ENCODE measurements at regions not wholly inside any gene's neighbourhood (a gene's known extent, or its start where the extent isn't known, plus 50 kb on each side); places are given as distances from the start of the nearest gene placed in this dataset.

DNA sequence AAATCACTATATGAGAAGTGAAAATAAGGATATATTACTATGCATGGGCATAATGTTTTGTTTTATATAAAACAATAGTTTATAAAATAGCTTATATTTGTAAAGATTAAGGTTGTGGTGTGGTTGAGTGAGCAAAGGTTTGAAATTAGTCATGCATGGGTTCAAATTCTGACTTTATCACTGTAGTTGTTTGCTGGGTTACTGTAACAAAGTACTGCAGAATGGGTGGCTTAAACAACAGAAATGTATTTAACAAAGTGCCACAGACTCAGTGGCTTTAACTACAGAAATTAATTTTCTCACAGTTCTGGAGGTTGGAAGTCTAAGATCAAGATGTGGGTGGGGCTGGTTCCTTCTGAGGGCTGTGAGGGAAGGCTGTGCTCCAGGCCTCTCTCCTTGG, 184.8 kb upstream of the THRB start:
- Histone ChIP-seq H3K4me3 (replicated peaks; ENCODE audit: insufficient read depth, low read length) (no peak overlapping the region), H3K27me3 (ENCODE audit: insufficient read depth, poor library complexity, severe bottlenecking) (peaks cover 3% of the 10 kb centered on the region), H3K27ac (replicated peaks) (no peak overlapping the region)
- DNase-seq (ENCODE audit: low read depth in 1 of 2, low spot score in 1 of 2), result no peak
- TF ChIP-seq SPI1 (IDR thresholded peaks at IDR 0.05; ENCODE audit: borderline replicate concordance, low read depth) (no peak), GABPA (IDR thresholded peaks at IDR 0.05; ENCODE audit: low read depth) (no peak), POLR2AphosphoS5 (IDR thresholded peaks at IDR 0.05; ENCODE audit: low read depth) (no peak)
- TF ChIP-seq, protein P1, sequence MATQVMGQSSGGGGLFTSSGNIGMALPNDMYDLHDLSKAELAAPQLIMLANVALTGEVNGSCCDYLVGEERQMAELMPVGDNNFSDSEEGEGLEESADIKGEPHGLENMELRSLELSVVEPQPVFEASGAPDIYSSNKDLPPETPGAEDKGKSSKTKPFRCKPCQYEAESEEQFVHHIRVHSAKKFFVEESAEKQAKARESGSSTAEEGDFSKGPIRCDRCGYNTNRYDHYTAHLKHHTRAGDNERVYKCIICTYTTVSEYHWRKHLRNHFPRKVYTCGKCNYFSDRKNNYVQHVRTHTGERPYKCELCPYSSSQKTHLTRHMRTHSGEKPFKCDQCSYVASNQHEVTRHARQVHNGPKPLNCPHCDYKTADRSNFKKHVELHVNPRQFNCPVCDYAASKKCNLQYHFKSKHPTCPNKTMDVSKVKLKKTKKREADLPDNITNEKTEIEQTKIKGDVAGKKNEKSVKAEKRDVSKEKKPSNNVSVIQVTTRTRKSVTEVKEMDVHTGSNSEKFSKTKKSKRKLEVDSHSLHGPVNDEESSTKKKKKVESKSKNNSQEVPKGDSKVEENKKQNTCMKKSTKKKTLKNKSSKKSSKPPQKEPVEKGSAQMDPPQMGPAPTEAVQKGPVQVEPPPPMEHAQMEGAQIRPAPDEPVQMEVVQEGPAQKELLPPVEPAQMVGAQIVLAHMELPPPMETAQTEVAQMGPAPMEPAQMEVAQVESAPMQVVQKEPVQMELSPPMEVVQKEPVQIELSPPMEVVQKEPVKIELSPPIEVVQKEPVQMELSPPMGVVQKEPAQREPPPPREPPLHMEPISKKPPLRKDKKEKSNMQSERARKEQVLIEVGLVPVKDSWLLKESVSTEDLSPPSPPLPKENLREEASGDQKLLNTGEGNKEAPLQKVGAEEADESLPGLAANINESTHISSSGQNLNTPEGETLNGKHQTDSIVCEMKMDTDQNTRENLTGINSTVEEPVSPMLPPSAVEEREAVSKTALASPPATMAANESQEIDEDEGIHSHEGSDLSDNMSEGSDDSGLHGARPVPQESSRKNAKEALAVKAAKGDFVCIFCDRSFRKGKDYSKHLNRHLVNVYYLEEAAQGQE (IDR thresholded peaks at IDR 0.05; ENCODE audit: insufficient replicate concordance, low read depth), result no peak
- TF ChIP-seq, protein P2, sequence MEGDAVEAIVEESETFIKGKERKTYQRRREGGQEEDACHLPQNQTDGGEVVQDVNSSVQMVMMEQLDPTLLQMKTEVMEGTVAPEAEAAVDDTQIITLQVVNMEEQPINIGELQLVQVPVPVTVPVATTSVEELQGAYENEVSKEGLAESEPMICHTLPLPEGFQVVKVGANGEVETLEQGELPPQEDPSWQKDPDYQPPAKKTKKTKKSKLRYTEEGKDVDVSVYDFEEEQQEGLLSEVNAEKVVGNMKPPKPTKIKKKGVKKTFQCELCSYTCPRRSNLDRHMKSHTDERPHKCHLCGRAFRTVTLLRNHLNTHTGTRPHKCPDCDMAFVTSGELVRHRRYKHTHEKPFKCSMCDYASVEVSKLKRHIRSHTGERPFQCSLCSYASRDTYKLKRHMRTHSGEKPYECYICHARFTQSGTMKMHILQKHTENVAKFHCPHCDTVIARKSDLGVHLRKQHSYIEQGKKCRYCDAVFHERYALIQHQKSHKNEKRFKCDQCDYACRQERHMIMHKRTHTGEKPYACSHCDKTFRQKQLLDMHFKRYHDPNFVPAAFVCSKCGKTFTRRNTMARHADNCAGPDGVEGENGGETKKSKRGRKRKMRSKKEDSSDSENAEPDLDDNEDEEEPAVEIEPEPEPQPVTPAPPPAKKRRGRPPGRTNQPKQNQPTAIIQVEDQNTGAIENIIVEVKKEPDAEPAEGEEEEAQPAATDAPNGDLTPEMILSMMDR (IDR thresholded peaks at IDR 0.05; ENCODE audit: insufficient read depth, low read length), result no peak

DNA sequence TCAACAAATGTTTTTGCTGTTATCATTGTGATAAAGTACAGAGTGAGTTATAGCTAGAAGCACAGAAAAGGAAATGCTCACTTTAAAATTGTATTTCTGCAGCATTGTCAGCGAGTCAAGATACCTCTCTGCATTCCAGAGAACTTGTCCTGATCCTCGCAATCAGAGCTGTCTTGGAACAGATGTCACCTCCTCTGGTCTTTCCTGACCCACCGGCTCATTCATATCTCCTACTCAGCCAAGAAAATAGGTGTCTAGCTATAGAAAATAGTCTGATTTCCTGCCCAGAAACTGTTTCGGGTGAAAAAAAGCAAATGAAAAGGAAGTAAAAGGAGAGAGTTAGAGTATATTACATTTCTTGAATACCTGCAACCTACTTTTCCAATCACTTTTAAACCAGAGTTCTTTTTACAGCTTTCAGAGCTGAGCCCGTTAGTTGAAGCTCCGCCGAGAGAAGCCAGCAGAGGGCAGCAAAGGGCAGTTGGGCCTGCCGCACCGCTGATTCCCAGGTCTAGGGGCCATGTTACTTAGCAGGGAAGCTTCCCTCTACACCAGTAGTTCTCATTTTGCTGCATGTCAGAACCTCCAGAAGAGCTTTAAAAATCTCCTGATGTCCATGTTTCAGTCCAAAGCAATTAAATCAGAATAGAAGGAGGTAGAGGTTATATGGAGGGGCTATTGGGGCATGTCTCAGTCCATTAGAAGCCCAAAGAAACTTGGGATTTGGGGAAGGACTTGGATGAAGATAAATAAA, 185.7 kb upstream of the THRB start:
- H3K27me3 ChIP-seq (ENCODE audit: insufficient read depth, poor library complexity, severe bottlenecking), result peaks cover 3% of the 10 kb centered on the region
- TF ChIP-seq, protein P1 (IDR thresholded peaks at IDR 0.05; ENCODE audit: insufficient replicate concordance, low read depth), result no peak
- TF ChIP-seq, protein P2 (IDR thresholded peaks at IDR 0.05; ENCODE audit: insufficient read depth, low read length), result peak; percentile 71
- H3K27ac ChIP-seq (replicated peaks), result no peak overlapping the region
- DNase-seq (ENCODE audit: low read depth in 1 of 2, low spot score in 1 of 2), result peak; percentile 30 to 41
- no peak overlapping the region for H3K4me3 ChIP-seq (replicated peaks; ENCODE audit: insufficient read depth, low read length)

DNA sequence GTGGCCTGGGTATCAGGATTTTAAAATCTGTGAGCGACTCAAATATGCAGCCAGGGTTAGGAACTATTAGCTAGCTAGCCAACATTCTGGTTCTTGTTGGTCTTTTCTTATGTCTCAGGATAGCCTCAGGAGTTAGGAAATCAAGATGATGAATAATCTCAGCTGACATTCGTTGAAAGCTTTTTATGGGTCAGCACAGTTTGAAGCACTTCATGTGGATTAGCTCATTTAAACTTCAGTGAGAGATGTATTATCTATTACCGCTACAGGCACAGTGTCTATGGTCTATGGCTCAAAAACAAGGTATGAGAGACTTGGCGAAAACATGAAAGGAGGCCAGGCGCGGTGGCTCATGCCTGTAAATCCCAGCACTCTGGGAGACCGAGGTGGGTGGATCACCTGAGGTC, 187.5 kb upstream of the THRB start:
- peaks cover 3% of the 10 kb centered on the region for H3K27me3 ChIP-seq (ENCODE audit: insufficient read depth, poor library complexity, severe bottlenecking)
- TF ChIP-seq GABPA (IDR thresholded peaks at IDR 0.05; ENCODE audit: low read depth) (no peak), POLR2AphosphoS5 (IDR thresholded peaks at IDR 0.05; ENCODE audit: low read depth) (no peak), SPI1 (IDR thresholded peaks at IDR 0.05; ENCODE audit: borderline replicate concordance, low read depth) (no peak)
- TF ChIP-seq, protein P1 (IDR thresholded peaks at IDR 0.05; ENCODE audit: insufficient replicate concordance, low read depth), result no peak
- TF ChIP-seq, protein P2 (IDR thresholded peaks at IDR 0.05; ENCODE audit: insufficient read depth, low read length), result no peak
- DNase-seq (ENCODE audit: low read depth in 1 of 2, low spot score in 1 of 2), result no peak
- H3K27ac ChIP-seq (replicated peaks), result no peak overlapping the region
- no peak overlapping the region for H3K4me3 ChIP-seq (replicated peaks; ENCODE audit: insufficient read depth, low read length)
